ENCODE measurements at regions not wholly inside any gene's neighbourhood (a gene's known extent, or its start where the extent isn't known, plus 50 kb on each side); places are given as distances from the start of the nearest gene placed in this dataset.

DNA sequence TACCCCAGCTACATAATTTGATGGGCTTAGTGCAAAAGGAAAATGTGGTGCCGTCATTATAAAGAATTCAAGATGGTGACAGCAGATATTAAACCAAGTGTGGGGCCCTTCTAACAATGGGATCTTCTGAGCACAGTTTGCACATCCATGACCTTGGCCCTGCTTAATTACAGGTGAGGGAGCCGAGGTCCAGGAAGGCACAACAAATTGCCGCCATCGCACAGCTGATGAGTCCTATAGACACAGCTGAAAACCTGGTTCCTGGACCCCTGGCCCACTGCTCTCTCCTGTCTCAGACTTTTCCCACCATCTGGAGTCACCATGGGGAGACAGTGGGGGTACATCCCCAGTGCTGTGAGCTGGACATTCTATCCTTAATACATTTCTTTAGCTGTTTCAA lies 95.8 kb upstream of the MAP4K3 start:
- TF ChIP-seq, protein P1, sequence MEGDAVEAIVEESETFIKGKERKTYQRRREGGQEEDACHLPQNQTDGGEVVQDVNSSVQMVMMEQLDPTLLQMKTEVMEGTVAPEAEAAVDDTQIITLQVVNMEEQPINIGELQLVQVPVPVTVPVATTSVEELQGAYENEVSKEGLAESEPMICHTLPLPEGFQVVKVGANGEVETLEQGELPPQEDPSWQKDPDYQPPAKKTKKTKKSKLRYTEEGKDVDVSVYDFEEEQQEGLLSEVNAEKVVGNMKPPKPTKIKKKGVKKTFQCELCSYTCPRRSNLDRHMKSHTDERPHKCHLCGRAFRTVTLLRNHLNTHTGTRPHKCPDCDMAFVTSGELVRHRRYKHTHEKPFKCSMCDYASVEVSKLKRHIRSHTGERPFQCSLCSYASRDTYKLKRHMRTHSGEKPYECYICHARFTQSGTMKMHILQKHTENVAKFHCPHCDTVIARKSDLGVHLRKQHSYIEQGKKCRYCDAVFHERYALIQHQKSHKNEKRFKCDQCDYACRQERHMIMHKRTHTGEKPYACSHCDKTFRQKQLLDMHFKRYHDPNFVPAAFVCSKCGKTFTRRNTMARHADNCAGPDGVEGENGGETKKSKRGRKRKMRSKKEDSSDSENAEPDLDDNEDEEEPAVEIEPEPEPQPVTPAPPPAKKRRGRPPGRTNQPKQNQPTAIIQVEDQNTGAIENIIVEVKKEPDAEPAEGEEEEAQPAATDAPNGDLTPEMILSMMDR (IDR thresholded peaks at IDR 0.05) = no peak
- TF ChIP-seq POLR2A (IDR thresholded peaks at IDR 0.05) = no peak

Measured in stomach (tissue), 4 donors.